AG10803 (cell line): ENCODE measurements at regions not wholly inside any gene's neighbourhood (a gene's known extent, or its start where the extent isn't known, plus 50 kb on each side); places are given as distances from the start of the nearest gene placed in this dataset.

Experiments
- DNase-seq: peaks from one replicate; pipeline ENCODE4 v3.0.0; 2010; ENCODE audit warnings: low read depth
- H3K4me3 ChIP-seq: 2 replicates; pipeline ENCODE4 v1.5.1; 2011; ENCODE audit warnings: mild to moderate bottlenecking, low read length, control low read depth
- TF ChIP-seq, protein P1 (sequence below): conservative IDR thresholded peaks from 2 replicates; pipeline ENCODE4 v1.5.1; 2011; ENCODE audit warnings: mild to moderate bottlenecking, low read length, control low read depth, inconsistent platforms

DNA sequence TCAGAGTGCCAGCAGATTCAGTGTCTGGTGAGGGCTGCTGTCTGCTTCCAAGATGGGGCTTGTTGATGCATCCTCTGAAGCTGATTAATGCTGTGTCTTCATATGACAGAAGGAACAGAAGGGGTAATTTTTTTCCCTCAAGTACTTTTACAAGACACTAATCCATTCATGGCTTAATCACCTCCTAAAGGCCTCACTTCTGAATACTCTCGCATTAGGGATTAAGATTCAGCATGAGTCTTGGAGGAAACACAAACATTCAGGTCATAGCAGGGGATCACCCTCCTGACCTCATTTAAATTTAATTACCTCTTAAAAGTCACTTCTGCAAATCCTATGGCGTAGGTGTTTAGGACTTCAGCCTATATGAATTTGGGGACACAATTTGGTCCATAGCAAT lies 1145.5 kb upstream of the PCDH10 start:
- no peak overlapping the region for H3K4me3 ChIP-seq
- TF ChIP-seq, protein P1, sequence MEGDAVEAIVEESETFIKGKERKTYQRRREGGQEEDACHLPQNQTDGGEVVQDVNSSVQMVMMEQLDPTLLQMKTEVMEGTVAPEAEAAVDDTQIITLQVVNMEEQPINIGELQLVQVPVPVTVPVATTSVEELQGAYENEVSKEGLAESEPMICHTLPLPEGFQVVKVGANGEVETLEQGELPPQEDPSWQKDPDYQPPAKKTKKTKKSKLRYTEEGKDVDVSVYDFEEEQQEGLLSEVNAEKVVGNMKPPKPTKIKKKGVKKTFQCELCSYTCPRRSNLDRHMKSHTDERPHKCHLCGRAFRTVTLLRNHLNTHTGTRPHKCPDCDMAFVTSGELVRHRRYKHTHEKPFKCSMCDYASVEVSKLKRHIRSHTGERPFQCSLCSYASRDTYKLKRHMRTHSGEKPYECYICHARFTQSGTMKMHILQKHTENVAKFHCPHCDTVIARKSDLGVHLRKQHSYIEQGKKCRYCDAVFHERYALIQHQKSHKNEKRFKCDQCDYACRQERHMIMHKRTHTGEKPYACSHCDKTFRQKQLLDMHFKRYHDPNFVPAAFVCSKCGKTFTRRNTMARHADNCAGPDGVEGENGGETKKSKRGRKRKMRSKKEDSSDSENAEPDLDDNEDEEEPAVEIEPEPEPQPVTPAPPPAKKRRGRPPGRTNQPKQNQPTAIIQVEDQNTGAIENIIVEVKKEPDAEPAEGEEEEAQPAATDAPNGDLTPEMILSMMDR = no peak
- no peak for DNase-seq

- H3K4me3 ChIP-seq = no peak overlapping the region
- no peak for DNase-seq
- TF ChIP-seq, protein P1 = no peak
Measured at GRCh38 chr4:132015321-132015720, 1133.8 kb upstream of the PCDH10 start.

DNA sequence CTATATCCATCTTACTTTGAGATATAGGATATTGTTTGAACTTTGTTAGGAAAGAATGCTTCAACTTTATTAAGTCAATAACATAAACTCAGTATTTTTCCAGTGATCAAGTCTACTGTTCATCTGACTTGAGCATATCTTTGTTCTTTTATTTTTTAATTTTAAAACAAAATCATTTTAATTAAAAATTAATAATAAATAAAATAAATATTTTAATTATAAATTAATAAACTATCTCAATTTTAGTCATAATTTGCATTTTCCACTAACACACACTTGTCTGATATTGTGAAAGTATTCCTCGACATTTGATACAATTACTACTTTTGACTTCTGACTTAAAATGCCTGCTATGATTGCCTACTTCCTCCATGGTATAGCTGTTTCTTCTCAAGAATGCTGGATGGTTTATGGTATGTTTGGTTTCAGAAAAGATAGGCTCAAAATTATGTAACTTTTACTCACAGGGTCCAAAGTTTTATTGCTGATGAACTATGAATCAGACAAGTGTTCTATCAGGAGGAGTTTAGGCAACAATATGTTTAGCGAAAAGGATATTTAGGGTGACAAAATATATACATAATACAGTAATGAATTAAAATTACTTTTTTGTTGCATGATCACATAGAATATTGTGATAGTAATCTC lies 1132.3 kb upstream of the PCDH10 start:
- no peak overlapping the region for H3K4me3 ChIP-seq
- no peak for DNase-seq
- TF ChIP-seq, protein P1 = no peak

GRCh38 chr4:132026166-132026565 lies 1122.9 kb upstream of the PCDH10 start:
- DNase-seq = no peak

DNA sequence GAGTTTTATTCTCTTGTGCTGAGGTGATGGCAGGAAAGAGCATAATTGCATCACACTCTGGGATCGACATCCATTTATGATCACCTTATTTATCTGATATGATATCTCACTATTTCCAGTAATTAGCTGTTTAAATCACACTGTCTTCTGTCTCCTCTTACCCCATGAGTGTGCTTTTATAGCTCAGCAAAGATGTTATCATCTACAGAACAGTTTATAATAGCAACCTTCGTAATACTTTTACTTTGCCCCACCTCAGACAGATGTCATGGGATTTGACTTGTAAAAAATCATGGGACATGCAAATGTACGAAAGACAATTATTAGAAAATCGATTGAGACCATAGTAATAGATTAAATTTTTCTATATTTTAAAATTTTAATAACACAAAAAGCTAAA lies 1122.3 kb upstream of the PCDH10 start:
- no peak overlapping the region for H3K4me3 ChIP-seq
- no peak for DNase-seq

More at GRCh38 chr4:132026166-132026565, 1122.9 kb upstream of the PCDH10 start:
- TF ChIP-seq, protein P1 = no peak
- no peak overlapping the region for H3K4me3 ChIP-seq

GRCh38 chr4:132056496-132056895 lies 1092.6 kb upstream of the PCDH10 start:
- no peak for DNase-seq
- TF ChIP-seq, protein P1 = no peak
- H3K4me3 ChIP-seq = no peak overlapping the region

More for the DNA sequence above, 1122.3 kb upstream of the PCDH10 start:
- TF ChIP-seq, protein P1 = no peak

DNA sequence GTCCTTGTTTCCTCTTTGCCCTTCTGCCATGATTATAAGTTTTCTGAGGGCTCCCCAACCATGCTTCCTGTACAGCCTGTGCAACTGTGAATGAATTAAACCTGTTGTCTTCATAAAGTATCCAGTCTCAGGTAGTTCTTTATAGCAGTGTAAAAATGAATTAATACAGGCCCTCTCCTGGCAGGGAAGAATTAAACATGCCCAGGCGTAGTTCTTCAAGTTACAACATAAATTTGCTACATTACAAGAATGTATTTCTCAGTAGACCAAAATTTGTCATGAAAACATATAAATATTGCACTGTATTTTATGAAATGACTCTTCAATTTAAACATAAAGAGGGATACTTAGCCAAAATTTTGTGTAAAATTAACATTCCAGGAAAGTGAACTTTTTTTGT lies 1089.9 kb upstream of the PCDH10 start:
- TF ChIP-seq, protein P1 = no peak
- DNase-seq = no peak
- H3K4me3 ChIP-seq = no peak overlapping the region
